Subcutaneous abdominal adipose tissue (tissue), 5 donors: ENCODE measurements at regions not wholly inside any gene's neighbourhood (a gene's known extent, or its start where the extent isn't known, plus 50 kb on each side); places are given as distances from the start of the nearest gene placed in this dataset.

Experiments
- H3K27ac ChIP-seq: one replicate; pipeline ENCODE4 v1.7.0; 2013; ENCODE audit warnings: low read depth, mild to moderate bottlenecking, inconsistent platforms, low read length, moderate library complexity
- H3K27me3 ChIP-seq, 5 donors: one replicate each; pipeline ENCODE4 v1.7.0; 2013; ENCODE audit warnings: low read length in 5 of 5, inconsistent platforms in 1 of 5; ENCODE audit not compliant: control insufficient read depth in 5 of 5, insufficient read depth in 4 of 5
- H3K36me3 ChIP-seq, 5 donors: one replicate each; pipeline ENCODE4 v1.7.0; 2013; ENCODE audit warnings: low read length in 5 of 5; ENCODE audit not compliant: control insufficient read depth in 5 of 5, insufficient read depth in 5 of 5
- H3K4me1 ChIP-seq, 5 donors: one replicate each; pipeline ENCODE4 v1.7.0; 2013; ENCODE audit warnings: low read length in 5 of 5, mild to moderate bottlenecking in 3 of 5, moderate library complexity in 1 of 5; ENCODE audit not compliant: control insufficient read depth in 5 of 5, insufficient read depth in 5 of 5
- H3K4me3 ChIP-seq, 5 donors: one replicate each; pipeline ENCODE4 v1.7.0; 2013; ENCODE audit warnings: low read length in 5 of 5, low read depth in 1 of 5
- H3K9ac ChIP-seq, 5 donors: one replicate each; pipeline ENCODE4 v1.7.0; 2013; ENCODE audit warnings: low read length in 5 of 5, mild to moderate bottlenecking in 4 of 5, moderate library complexity in 3 of 5
- H3K9me3 ChIP-seq, 5 donors: one replicate each; pipeline ENCODE4 v1.7.0; 2013; ENCODE audit warnings: low read length in 5 of 5; ENCODE audit not compliant: control insufficient read depth in 5 of 5
- donor health status: healthy.
- donor health status: healthy.
- donor health status: healthy.
- donor health status: healthy.
- donor health status: healthy.

- no peaks in the 10 kb centered on the region for H3K36me3 ChIP-seq
- H3K4me3 ChIP-seq = no peak overlapping the region
- no peak overlapping the region for H3K27ac ChIP-seq
- no peak overlapping the region for H3K9ac ChIP-seq
- H3K27me3 ChIP-seq = no peaks in the 10 kb centered on the region
- no peaks in the 10 kb centered on the region for H3K4me1 ChIP-seq
- H3K9me3 ChIP-seq = no peaks in the 10 kb centered on the region
Observed at GRCh38 chr18:57273194-57273593, 79.2 kb upstream of the ST8SIA3 start.

- Histone ChIP-seq H3K4me1 (no peaks in the 10 kb centered on the region), H3K9ac (no peak overlapping the region), H3K4me3 (no peak overlapping the region), H3K36me3 (no peaks in the 10 kb centered on the region), H3K27me3 (no peaks in the 10 kb centered on the region), H3K9me3 (no peaks in the 10 kb centered on the region), H3K27ac (no peak overlapping the region)
Observed at GRCh38 chr18:57275111-57275510, 77.2 kb upstream of the ST8SIA3 start.

DNA sequence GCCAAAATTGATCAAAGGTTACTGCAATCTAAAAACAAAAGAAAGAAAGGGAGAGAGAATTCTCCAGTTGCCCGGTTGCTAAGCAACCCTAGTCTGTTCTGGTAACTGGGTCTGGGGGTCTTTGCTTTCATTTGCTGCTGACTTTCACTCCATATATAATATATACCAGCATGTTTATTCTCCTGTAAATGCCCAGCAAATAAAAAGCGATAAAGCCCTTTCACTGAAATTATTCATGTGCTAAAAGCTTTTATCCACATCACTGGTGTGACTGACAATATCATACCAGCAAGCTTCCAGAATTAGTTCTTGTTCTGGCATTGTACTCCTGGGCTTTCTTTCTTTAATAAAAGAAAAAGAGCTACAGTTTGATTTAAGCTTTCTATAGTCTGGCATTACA lies 75.5 kb upstream of the ST8SIA3 start:
- H3K9ac ChIP-seq = no peak overlapping the region
- H3K9me3 ChIP-seq = no peaks in the 10 kb centered on the region
- H3K4me3 ChIP-seq = no peak overlapping the region
- H3K4me1 ChIP-seq = no peaks in the 10 kb centered on the region
- H3K27ac ChIP-seq = no peak overlapping the region
- H3K36me3 ChIP-seq = no peaks in the 10 kb centered on the region
- H3K27me3 ChIP-seq = no peaks in the 10 kb centered on the region

- no peak overlapping the region for H3K4me3 ChIP-seq
- no peaks in the 10 kb centered on the region for H3K9me3 ChIP-seq
- H3K4me1 ChIP-seq = no peaks in the 10 kb centered on the region
- H3K27me3 ChIP-seq = no peaks in the 10 kb centered on the region
- no peak overlapping the region for H3K9ac ChIP-seq
- H3K36me3 ChIP-seq = no peaks in the 10 kb centered on the region
- H3K27ac ChIP-seq = no peak overlapping the region
Observed at GRCh38 chr18:57278933-57279332, 73.4 kb upstream of the ST8SIA3 start.

- Histone ChIP-seq H3K4me3 (no peak overlapping the region), H3K27ac (no peak overlapping the region), H3K9ac (no peak overlapping the region), H3K9me3 (no peaks in the 10 kb centered on the region), H3K36me3 (no peaks in the 10 kb centered on the region), H3K27me3 (no peaks in the 10 kb centered on the region), H3K4me1 (no peaks in the 10 kb centered on the region)
Observed at GRCh38 chr18:57281519-57281918, 70.8 kb upstream of the ST8SIA3 start.

GRCh38 chr18:57286949-57287348 lies 65.4 kb upstream of the ST8SIA3 start:
- Histone ChIP-seq H3K27me3 (no peaks in the 10 kb centered on the region), H3K9ac (no peak overlapping the region), H3K36me3 (no peaks in the 10 kb centered on the region), H3K27ac (no peak overlapping the region), H3K9me3 (peaks cover 0 to 11% (median 3%) of the 10 kb centered on the region in 5 donors), H3K4me1 (no peaks in the 10 kb centered on the region), H3K4me3 (no peak overlapping the region)

DNA sequence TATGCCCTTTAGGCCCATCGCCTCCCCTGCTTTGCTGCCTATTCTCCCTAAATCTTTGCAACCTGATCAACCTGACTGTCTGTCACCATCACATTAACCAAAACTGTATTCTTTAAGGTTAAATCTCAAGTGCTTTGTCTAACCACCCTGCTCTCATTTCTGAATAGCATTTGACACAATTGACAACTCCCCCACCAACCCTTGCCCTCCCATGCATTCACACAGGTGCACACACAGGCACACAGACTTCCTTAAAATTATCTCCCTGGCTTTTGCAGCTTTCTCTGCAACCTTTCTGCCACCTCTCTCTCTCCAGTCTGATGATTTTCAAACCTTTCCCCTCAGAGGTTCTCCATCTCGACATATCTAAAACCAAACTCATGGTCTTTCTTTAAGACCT lies 64.6 kb upstream of the ST8SIA3 start:
- H3K9me3 ChIP-seq = peaks cover 0 to 11% (median 3%) of the 10 kb centered on the region in 5 donors

DNA sequence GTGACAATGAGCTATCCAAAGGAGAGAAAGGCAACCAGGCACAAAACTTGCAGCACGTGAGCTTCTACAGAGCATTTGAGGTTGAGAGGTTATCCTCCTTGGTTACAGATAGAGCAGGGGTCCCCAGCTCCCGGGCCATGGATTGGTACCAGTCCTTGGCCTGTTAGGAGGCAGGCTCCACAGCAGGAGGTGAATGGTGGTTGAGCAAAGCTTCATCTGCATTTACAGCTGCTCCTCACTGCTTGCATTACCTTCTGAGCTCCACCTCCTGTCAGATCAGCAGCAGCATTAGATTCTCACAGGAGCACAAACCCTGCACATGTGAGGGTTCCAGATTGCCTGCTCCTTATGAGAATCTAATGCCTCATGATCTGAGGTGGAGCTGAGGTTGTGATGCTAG lies 57.8 kb upstream of the ST8SIA3 start:
- Histone ChIP-seq H3K36me3 (no peaks in the 10 kb centered on the region), H3K9me3 (peaks cover 0 to 6% (median 0%) of the 10 kb centered on the region in 5 donors)

More for the DNA sequence above, 64.6 kb upstream of the ST8SIA3 start:
- Histone ChIP-seq H3K4me1 (no peaks in the 10 kb centered on the region), H3K36me3 (no peaks in the 10 kb centered on the region), H3K27ac (no peak overlapping the region), H3K4me3 (no peak overlapping the region), H3K9ac (no peak overlapping the region), H3K27me3 (no peaks in the 10 kb centered on the region)

DNA sequence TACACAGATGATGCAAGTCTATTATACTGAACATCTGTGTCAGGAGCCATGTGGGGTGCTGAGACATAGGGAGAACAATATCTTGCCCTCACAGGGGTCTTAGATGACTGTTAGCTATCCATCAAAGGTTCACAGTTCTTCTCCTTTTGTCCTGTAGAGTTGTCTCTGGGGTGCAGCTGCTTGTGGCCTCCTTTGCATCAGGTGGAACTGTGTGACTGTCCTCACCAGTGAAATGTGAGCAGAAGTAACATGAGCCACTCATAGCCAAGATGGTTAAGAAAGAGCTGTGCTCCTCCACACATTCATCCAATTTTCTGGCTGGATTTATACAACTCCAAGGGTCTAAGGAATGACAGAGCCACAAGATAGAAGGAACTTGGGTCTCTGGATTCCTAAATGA lies 56.0 kb upstream of the ST8SIA3 start:
- Histone ChIP-seq H3K9ac (no peak overlapping the region), H3K4me1 (no peaks in the 10 kb centered on the region), H3K36me3 (no peaks in the 10 kb centered on the region), H3K4me3 (no peak overlapping the region), H3K27me3 (peaks cover 0 to 4% (median 3%) of the 10 kb centered on the region in 5 donors), H3K9me3 (no peaks in the 10 kb centered on the region), H3K27ac (no peak overlapping the region)

More for the DNA sequence above, 57.8 kb upstream of the ST8SIA3 start:
- no peak overlapping the region for H3K9ac ChIP-seq
- no peaks in the 10 kb centered on the region for H3K4me1 ChIP-seq
- H3K4me3 ChIP-seq = no peak overlapping the region
- peaks cover 0 to 4% (median 0%) of the 10 kb centered on the region in 5 donors for H3K27me3 ChIP-seq
- no peak overlapping the region for H3K27ac ChIP-seq

DNA sequence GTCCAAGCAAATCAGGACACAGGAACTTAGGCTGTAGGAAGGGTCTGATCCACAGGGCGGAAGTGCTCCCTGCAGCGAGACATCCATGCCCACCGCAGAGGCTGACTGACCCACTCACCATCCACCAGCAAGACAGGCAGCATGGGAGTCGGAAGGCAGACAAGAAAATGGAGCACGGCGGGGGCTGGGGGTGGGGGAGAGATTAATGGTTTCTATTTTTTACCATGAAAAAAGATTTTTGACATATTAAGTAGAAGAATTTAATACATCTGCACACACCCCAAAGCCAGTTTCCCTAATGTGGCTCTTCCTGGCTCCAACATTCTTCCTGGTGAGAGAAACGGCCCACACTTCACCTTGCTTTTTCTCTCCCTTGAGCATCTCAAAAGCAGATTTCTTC lies 55.1 kb upstream of the ST8SIA3 start:
- H3K36me3 ChIP-seq = no peaks in the 10 kb centered on the region
- H3K9me3 ChIP-seq = no peaks in the 10 kb centered on the region
- no peak overlapping the region for H3K4me3 ChIP-seq
- no peak overlapping the region for H3K9ac ChIP-seq
- H3K4me1 ChIP-seq = no peaks in the 10 kb centered on the region
- H3K27me3 ChIP-seq = peaks cover 0 to 11% (median 3%) of the 10 kb centered on the region in 5 donors
- no peak overlapping the region for H3K27ac ChIP-seq

DNA sequence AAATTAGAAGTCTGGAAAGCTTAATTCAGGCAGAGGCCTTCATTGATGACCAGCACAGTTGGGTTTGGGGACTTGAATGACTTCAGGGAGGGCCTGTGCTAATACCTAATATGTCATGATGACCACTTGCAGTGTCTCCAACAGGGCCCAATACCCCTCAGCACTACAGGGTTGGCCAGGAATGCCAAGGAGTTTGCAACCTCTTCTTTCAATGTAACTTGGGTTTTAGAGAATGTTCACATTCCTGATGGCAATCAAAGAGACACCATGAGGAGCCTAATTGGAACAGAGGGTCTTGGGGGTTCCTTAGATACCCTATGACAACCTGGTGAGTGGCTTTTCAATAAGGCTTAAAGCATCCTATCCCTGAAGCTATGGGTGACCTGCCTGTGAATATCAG lies 52.4 kb upstream of the ST8SIA3 start:
- Histone ChIP-seq H3K9me3 (no peaks in the 10 kb centered on the region), H3K27ac (no peak overlapping the region), H3K9ac (no peak overlapping the region), H3K4me3 (no peak overlapping the region), H3K4me1 (no peaks in the 10 kb centered on the region), H3K36me3 (no peaks in the 10 kb centered on the region), H3K27me3 (peaks cover 0 to 12% (median 2%) of the 10 kb centered on the region in 5 donors)
